ENCODE measurements at regions not wholly inside any gene's neighbourhood (a gene's known extent, or its start where the extent isn't known, plus 50 kb on each side); places are given as distances from the start of the nearest gene placed in this dataset.

DNA sequence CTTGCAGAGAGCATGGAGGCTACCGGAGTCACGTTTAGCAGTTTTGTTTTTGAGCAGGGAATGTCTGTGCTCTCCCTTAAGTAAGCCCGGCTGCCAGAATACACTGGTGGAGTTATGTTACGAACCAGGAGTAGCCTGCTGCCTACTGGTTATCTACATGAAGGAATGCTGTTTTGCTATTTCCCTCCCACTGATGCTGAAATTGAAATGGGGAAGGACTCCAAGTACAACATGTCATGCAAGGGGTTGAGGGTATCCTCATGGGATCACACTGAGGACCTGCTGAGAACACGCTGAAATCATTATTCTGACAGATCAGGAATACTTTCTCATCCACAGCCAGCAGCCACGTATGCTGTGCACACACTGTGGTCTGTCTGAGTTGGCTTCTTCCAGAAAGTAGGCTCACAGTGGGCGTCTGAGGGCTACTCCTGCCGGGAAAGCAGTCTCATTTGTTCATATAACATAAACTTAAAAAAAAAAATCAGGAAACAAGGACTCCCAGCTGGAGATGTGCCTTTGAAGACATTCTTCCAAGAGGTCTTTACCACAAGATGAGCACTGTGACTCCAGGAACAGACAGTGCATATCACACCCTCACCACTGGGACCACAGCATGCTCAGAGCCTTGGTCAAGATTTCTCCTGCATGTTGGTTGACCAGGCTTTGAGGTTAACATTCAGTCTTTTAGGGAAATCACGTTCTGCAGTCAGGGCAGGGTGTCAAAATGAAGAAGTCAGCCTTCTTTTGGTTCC lies 300.4 kb upstream of the RASGRP1 start:
- DNase-seq, result no peak

DNA sequence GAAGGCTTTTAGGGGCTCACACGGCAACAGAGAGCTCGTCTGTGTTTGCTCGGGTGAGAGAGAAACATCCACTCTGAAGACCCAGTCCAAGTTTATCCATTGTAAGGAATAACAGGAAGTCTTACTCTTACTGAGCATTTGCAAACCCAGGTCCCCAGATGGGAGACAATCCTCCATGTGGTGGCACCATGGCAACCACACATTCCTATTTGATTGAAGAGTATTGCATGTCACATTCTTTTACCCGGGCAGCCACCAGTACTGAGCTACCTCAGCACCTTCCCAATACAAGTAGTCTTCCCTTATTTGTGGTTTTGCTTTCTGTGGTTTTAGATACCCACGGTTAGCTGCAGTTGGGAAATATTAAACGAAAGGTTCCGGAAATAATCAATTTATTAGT lies 302.9 kb upstream of the RASGRP1 start:
- no peak for DNase-seq

DNA sequence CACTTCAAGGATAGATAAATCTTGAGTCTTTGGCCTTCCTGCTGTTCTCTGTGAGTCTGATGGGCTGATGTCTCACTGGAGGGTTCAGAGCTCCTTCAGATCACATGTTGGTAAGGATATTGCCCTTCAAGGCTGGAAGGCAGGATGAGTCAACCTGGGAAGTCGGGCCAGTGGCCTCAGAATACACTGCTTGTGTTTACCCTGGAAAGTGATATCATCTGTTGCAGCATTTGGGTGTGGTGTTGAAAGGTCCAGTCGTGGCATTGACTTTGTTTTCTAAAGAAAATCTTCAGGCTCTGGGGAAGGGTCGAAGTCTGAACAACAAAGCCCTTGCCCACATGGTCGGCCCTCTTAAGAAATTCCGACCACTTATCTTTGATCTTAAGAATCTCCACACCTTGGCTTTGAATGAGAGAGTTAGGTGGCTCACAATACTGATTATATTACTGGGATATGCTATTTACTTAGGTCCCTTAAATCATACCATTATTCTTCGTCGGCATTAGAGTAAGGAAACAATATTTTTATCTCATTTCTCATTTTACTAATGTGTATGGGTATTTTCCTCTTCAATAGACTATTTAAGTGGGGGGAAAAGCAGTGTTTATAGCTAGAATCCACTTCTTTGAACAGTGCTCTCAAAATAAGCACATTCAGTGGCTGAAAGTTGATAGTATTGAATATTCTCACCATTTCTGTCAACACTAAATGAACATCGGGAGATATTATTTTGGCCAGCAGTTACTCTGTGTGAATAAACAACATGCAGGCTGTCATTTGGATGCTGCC lies 303.9 kb upstream of the RASGRP1 start:
- DNase-seq, result no peak

DNA sequence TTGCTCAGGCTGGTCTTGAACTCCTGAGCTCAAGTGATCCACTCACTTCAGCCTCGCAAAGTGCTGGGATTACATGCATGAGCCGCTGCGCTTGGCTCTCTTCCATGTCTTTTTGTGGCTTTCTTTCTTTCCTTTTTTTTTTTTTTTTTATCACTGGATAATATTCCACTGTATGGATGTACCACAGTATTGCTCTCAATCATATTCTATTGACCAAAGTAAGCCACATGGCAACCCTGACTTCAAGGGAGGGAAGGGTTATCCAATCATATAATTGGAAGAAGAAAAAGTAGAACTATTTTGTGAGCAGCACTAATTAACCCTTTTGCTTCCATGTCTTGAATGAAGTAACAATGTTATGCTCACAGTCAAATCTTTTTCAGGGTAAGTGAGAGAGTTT lies 307.0 kb upstream of the RASGRP1 start:
- DNase-seq, result no peak

DNA sequence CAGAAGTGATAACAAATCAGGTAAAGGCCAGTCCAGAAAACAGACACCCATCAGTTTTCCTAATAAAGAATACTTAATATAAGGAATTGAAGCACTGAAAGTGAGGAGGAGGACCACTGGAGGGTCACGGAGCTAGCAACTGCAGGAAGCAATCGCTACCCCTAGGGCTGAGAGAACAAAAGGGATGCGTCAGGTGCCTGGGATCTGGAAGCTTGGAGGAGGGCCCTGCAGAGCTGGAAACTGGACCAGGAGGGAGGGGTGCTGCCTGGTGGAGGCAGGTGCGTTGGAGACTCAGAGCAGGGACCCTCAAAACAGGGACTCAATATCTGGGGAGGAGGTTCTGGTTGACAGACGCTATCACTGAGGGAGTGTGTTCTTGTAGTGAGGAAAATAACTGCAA lies 308.1 kb upstream of the RASGRP1 start:
- no peak for DNase-seq

DNA sequence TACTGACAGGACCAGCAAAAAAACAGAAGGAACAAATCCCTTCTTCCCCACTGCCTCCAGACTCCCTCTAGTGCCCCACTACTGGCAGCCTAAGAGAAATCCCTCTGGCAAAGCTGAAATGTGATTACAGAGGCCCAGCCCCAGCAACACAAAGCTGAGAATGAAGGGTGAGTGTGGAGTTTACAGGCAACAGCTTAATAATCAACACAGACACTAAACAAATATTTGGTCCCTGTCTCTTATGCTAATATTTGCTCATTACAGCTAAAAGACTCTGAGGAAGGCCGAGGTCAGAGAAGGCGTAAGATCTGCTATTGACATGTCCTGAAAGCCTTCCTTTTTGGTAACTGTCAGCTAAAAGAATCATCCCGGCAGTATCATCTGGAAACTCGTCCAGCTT lies 308.5 kb upstream of the RASGRP1 start:
- no peak for DNase-seq

DNA sequence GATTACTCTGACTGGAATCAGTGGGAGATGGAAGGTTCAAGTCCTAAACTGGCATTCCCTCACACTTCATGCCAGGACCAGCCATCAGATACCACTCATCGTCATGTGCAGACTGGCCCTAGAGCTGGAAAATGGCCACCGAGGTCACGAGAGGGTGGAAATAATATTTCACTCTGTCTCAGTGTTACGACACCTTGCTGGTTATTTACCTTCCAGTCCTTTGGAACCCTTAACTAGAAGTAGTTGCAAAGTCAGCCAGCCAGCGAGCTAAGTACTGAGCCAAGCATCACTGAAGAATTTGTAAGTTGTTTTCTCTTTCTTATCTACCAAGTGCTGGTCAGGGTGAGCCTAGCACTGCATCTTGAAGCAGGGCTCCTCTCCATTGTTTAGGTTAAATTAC lies 309.9 kb upstream of the RASGRP1 start:
- DNase-seq, result no peak

DNA sequence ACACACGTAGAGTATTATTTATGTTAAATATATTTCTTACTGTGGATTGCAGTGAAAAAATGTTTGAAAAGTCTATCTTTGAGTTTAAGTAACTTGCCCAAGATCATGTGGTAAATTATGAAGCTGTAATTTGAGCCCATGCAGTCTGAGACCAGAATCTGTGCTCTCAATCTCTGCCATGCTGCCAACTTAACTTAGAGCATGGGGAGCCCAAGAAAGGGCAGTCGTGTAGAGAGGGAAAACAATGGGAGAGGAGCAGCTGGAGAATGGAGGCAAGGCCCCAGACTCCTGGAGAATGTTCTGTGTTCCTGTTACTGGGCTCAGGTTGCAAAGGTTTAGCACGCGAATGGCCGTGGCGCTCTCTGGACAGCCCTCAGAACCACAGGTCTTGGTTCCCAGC lies 311.6 kb upstream of the RASGRP1 start:
- no peak for DNase-seq

DNA sequence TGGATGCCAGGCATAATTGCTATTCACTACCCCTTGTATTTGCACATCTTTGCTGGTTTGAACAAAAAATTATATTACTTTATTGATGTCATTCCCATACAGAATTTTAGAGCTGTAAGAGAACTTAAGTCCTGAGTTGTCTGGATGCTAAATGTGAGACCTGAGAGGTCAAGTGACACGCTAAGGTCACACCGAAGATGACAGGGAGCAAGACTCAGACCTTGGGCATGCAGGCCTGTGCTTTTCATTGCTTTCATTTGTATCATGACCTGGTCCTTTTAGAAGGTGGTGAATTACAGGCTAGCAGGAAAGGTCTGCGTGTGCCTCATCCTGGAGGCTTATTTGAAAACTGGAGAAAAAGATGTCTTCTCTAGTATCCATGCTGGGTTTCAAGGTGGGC lies 312.0 kb upstream of the RASGRP1 start:
- DNase-seq, result no peak

DNA sequence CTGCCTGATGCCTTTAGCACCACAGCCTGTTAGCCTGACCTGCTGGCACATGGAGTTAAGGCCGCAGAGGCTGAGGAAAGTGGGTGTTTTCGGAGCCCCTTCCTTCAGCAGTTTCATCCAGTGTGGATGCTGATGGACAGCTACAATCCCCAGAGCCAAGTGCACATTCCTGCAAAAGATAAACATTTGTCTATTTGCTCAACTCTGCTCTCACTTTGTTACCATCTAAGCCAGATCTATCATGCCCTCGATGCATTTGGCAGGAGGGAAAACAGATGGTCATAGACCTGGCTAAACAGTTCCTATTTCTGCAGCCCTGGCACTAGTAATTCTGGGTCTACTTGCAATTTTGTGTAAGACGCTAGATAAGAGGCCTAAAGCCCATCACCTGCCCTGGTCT lies 312.9 kb upstream of the RASGRP1 start:
- no peak for DNase-seq

DNA sequence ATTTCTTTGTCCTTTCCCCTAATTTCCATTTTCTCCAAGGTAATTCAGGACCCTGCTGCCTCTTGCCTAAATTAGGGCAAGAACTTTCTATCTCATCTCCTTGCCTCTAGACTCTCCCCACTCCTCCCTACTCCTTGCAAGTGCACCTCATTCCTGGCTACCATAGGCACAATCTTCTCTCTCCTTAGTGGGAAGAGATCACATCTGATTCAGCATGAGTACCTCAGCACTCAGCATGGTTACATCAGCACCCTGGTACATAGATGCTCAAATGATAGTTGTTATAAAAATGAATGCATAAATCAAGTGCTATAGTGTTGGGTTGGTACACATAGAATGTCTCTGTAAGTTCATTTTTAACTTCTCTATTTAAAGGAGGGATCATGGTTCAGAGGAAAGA lies 313.4 kb upstream of the RASGRP1 start:
- DNase-seq, result no peak

DNA sequence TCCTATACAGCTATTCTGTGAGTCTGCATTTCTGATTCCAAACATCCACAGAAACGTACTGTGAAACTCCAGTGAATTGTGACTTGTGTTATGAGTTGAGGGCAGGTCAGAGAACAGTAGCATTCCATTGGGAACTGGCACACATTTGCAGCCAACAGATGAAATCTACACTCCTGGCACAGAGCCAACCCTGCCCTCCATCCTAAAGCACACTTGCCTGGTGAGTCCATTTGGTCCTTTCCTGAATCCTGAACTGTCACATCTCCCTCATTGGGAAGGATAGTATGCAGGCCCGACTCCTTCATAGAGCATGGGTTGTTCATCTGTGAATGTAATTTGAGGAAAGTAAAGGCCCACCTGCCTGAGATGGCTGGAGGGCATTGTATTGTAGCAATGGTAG lies 314.3 kb upstream of the RASGRP1 start:
- DNase-seq, result no peak

DNA sequence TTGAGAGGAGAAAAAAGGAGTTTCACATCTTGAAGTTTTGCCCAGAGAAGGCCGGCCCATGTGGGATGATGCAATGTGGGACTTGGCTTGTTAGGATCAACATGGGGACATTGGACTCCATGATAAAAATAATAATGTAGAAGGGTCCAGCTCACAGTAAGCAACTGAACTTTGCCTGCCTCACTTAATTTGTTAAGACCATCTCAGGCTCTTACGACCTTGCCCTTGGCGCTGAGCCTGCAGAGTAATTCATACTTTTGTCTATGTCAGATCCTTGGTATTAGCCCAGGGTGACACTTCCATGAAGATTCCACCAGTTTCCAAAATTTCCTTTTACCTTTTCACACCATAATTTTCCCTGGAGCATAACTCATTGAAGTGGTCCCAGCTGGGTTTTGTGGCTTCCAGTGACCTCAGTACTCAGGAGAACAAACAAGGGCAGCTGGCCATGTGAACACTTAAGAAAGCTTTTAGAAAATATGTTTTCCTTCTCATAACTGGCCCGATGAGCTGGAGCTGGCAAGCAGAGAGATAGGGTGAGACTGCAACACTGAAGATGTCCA lies 315.4 kb upstream of the RASGRP1 start:
- DNase-seq, result no peak

DNA sequence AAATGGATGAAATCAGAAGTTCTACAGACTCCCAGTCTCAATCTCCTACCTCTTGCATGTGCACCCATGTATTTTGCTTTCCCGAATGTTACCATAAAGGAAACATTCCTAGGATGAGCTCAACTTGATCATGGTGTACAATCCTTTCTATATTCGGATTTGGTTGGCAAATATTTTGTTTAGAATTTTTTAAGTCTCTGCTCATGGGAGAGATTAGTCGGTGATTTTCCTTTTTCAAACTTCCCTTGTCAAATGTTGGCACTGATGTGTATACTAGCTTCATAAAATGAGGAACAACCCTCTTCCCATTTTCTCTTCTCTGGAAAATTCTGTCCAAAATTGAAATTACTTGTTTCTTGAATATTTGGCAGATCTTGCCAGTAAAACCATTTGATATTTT lies 317.6 kb upstream of the RASGRP1 start:
- DNase-seq, result no peak

DNA sequence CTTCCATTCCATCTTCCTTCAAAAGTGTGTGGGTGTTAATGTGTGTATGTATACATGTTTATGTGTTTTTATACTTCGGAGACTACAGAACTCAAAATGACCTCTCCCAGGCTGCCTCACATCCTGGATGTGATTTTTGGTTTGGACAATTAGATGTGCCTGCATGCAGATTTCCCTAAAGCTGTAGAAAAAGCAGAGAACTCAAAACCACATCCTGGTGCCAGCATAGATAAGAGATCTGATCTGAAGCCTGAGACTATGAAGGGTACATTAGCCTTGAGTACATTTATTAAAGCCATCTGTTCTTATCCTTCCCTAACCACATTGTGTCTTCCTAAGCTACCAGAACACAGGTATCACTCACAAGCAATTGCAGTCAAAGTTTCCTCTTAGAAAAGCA lies 319.4 kb upstream of the RASGRP1 start:
- no peak for DNase-seq

DNA sequence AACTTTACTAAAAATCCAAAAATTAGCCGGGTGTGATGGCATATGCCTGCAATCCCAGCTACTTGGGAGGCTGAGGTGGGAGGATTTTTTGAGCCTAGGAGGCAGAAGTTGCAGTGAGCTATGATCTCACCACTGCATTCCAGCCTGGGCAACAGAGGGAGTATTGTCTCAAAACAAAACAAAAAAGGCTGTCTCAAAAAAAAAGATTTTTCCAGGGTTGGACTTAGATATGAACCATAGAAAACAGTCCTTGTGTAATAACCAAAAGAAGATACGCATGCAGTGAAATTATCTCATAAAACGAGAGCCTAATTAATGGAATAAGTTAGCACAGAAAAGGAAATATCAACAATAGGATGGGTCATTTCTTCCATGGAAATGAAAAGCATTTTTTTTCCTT lies 320.4 kb upstream of the RASGRP1 start:
- no peak for DNase-seq

DNA sequence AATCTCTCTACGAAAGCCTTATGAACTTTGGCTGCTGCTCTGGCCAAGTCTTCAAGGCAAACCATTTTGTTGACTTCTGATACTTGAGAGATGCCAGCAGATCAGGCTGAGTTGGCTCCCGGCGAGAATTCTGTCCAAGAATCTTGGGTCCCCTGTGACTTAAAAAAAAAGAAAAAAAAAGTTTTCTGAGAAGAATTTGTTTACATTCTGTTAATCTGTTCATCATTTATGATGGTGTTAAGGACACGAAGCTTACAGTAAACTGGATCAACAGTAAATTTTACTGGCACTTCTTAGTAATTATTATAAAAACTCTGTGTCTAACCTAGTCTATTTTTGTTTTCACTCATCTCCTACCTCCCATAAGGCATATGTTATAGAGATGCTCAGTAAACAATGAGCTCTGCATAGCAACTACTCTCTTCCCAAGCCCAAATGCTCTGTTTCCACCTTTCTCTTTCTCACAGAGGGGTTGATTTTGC lies 320.9 kb upstream of the RASGRP1 start:
- DNase-seq, result no peak

DNA sequence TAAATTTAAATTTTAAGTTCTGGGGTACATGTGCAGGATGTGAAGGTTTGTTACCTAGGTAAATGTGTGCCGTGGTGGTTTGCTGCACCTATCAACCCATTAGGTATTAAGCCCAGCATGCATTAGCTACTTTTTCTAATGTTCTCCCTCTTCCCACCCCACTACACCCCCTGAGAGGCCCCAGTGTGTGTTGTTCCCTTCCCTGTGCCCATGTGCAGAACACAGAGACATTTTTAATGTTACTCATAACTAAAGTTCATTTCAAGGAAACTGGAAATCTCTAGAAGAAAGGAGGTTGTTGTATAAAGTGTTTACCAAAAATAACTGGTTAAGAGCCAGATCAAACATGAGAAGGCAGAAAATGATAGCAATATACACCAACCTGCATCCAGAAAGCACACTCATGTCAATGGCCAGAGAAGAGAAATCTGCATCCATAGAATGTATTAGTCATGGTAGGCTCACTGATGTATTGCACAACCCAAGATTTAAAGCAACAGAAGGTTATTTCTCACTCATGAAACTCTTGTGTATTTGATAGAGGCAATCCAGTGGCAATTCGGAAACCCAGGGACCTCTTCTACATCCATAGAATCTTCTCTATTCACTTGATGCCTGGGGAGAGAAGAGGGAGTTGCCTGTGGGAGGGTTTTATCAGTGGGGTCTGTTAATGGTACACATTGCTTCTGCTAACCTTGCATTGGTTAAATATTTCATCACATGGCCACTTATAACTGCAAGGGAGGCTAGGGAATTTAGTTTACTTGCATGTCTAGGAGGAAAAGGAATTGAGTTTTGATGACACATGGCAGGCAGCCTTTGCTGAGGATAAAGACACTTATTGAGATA lies 321.9 kb upstream of the RASGRP1 start:
- DNase-seq, result no peak

DNA sequence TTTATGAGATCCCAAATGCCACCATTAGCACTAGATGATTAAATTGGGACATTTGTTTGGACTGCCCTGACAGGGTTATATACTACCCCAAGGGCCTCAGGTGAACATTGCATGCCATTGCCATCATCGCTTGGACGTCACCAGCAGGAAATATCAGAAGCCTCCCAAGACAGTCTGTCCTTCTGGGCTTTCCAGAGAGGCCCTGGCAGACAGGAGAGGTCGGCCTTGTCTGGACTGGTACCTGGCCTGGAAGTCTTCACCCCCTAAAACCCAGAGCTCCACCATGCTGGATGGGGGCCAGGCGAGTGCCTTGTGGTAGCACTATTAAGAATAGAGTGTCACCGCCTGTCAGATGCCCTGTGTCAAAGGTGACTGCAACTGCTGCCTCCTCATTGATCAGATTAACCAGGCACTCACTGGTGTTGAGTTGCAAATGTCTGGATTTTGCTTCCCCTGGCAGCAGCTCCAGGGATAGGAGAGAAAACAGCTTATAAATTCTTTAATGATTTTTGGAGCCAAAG lies 324.1 kb upstream of the RASGRP1 start:
- DNase-seq, result no peak

DNA sequence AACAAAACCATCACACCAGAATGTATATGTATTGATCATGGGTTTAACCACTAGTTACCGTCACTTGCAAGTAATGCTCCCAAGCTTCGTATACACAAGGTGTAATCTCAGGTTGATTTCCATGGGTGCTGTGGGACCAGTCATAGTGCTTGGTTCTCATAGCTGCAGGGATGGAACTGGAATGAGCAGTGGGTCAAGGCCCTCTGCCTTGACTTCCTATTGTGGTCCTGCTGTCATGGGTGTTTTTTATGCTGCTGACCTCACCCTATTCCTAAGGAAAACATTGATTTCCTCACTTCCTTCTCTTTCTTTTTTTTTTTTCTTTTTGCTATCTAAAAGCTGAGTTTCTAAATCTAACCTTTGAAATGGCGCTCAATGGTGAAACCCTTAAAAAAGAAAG lies 325.6 kb upstream of the RASGRP1 start:
- no peak for DNase-seq

DNA sequence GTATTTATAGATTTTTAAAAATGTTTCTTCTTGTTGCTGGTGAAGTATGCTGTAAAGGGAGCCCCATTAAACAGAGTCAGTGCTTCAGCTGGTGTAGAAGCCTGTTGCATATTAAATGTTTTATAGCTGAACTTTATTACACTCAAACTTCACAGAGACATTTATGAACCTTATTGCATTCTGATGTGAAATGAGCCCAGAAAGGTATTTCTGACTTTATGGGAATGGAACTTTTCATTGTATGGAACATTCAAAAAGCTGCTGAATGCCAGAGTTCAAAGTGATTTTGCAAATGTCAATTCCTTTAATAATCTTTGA lies 329.3 kb upstream of the RASGRP1 start:
- DNase-seq, result no peak

DNA sequence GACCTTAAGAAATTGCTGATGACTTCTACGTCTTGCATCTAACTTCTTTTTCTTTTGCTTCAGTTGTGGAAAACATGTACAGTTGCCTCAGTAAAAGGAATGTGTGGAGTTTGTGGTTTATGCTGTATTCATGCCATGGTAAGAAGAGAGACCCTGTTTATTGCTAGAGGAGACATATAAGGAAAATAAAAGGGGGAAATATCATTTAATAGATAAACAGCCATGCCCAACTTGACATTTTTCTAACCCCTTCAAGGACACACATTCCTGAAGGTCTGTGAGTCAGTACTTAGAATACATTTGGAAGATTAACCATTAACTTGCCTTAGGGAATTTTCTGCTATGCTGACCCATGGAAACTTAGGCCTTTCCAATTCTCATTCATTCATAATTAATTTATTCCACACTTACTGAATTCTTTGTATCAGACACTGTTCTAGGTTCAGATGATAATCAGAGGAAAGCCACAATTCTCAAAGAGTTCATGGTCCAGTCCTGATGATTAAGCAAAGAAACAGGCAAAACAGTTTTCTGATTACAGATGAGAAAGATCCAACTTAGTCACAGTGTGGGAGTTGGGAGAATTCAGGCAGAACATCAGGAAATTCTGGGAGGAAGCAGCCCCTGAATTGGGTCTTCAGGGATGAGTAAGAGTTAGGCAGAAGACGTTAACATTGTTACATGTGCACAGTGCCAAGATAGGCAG lies 329.8 kb upstream of the RASGRP1 start:
- DNase-seq, result no peak

Data from NCI-H1436 treated with DMSO at 0.1 percent for 48 hours (cell line).